IPS-18c (cell line): ENCODE measurements at regions not wholly inside any gene's neighbourhood (a gene's known extent, or its start where the extent isn't known, plus 50 kb on each side); places are given as distances from the start of the nearest gene placed in this dataset.
"Not testable (repeated sequence)": the region's sequence is repeated elsewhere in the genome, so short reads cannot be mapped to it uniquely, and the experiment has no call there.

ENCODE experiments used
- H3K4me3 ChIP-seq: 2 replicates; pipeline ENCODE4 v1.7.0; 2013; ENCODE audit warnings: low read depth, mild to moderate bottlenecking, low read length, moderate library complexity; ENCODE audit not compliant: insufficient read depth
- H3K9me3 ChIP-seq: one replicate; pipeline ENCODE4 v1.6.1; 2013; ENCODE audit warnings: mild to moderate bottlenecking, low read length, moderate library complexity; ENCODE audit not compliant: control insufficient read depth, insufficient read depth

DNA sequence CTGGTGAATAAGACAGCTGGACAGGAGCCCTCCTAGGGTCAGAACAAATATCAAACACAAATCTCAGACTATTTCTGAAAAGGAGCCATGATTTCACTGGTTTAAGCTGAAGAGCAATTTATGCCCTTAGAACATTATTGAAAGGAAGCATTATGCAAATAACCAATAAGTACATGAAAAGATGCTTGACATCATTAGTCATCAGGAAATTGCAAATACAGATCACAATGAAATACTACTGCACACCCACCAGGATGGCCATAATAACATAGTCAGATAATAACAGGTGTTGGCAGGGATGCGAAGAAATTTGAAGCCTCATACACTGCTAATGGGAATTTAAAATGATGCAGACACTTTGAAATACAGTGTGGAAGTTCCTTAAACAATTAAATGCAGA lies 176.4 kb upstream of the RAB6C start:
- Histone ChIP-seq H3K9me3 (no peaks in the 10 kb centered on the region), H3K4me3 (no peak overlapping the region)

DNA sequence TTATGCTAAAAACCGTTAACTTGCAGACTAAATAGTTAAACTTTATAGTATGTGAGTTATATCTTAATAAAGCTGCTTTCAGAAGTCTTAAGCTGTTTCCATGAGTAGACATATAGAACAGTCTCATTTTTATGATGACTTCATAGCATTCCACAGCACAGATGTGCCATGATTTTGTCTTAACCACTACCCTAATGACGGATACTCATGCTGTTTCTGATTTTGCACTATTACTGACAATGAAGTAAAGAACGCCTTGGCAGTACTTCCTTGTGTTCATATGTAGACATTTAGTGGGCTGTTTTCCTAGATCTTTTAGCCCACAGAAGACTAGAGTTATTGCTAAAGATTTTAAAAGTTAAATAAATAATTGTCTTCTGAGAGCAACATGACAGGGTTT lies 175.6 kb upstream of the RAB6C start:
- Histone ChIP-seq H3K9me3 (no peaks in the 10 kb centered on the region), H3K4me3 (no peak overlapping the region)

DNA sequence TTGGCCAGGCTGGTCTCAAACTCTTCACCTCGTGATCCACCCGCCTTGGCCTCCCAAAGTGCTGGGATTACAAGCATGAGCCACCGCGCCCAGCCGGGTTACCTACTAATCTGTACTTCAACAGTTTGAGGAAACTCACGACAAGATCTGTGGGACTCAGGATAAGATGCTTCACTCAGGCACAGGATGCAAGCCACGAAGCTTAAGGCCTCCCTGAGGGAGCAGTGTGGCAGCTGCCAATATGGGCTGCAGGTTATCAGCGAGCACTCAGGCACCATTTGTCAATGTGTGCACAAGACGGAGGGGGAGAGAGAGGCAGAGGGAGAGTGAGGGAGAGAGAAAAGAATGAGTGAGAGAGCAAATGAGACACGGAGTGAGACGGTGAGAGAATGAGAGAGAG lies 173.6 kb upstream of the RAB6C start:
- H3K9me3 ChIP-seq = no peaks in the 10 kb centered on the region

GRCh38 chr2:129806317-129806716 lies 173.1 kb upstream of the RAB6C start:
- Histone ChIP-seq H3K9me3 (no peaks in the 10 kb centered on the region), H3K4me3 (no peak overlapping the region)

More for the DNA sequence above, 173.6 kb upstream of the RAB6C start:
- no peak overlapping the region for H3K4me3 ChIP-seq

- no peaks in the 10 kb centered on the region for H3K9me3 ChIP-seq
- no peak overlapping the region for H3K4me3 ChIP-seq
Observed at GRCh38 chr2:129806990-129807389, 172.5 kb upstream of the RAB6C start.

- H3K9me3 ChIP-seq, H3K4me3 ChIP-seq: not testable (repeated sequence)
Observed at GRCh38 chr2:129807642-129808338, 171.7 kb upstream of the RAB6C start.

DNA sequence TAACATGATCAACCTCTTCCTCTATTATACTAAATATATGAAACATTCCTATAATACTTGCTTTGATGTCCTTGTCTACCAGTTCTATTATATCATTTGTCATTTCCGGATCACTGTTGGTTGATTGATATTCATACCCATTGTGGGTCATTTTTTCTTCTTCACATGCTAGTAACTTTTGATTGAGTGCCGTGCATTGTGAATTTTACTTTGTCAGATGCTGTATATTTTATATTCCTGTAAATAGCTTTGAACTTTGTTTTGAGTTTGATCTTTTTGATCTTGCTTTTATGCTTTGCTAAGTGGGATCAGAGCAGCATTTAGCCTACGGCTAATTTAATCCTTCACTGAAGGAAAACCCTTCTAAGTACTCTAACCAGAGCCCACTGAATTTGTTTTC lies 168.9 kb upstream of the RAB6C start:
- H3K4me3 ChIP-seq = no peak overlapping the region
- peaks cover 3% of the 10 kb centered on the region for H3K9me3 ChIP-seq

GRCh38 chr2:129812071-129812470 lies 167.4 kb upstream of the RAB6C start:
- Histone ChIP-seq H3K4me3 (no peak overlapping the region), H3K9me3 (peaks cover 10% of the 10 kb centered on the region)

DNA sequence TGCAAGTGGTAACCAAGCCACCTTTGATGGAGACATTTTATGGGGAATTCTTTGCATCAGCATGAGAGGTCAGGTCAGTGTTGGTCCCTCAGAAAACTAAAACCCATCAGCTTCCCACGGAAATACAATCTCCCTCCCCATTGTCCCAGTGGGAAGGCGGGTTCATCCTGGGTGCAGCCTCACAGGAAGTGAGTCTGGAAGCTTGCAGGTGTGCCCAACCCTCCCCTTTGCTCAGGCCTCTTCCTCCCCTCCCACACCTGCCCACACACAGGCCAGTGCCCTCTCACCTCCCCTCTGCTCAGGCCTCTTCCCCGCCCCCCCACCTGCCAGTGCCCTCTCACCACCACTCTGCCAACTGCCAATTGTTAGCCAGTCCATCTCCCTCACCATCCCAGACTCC lies 166.8 kb upstream of the RAB6C start:
- Histone ChIP-seq H3K9me3 (peaks cover 10% of the 10 kb centered on the region), H3K4me3 (no peak overlapping the region)

- no peak overlapping the region for H3K4me3 ChIP-seq
- peaks cover 10% of the 10 kb centered on the region for H3K9me3 ChIP-seq
Observed at GRCh38 chr2:129813404-129813803, 166.1 kb upstream of the RAB6C start.

DNA sequence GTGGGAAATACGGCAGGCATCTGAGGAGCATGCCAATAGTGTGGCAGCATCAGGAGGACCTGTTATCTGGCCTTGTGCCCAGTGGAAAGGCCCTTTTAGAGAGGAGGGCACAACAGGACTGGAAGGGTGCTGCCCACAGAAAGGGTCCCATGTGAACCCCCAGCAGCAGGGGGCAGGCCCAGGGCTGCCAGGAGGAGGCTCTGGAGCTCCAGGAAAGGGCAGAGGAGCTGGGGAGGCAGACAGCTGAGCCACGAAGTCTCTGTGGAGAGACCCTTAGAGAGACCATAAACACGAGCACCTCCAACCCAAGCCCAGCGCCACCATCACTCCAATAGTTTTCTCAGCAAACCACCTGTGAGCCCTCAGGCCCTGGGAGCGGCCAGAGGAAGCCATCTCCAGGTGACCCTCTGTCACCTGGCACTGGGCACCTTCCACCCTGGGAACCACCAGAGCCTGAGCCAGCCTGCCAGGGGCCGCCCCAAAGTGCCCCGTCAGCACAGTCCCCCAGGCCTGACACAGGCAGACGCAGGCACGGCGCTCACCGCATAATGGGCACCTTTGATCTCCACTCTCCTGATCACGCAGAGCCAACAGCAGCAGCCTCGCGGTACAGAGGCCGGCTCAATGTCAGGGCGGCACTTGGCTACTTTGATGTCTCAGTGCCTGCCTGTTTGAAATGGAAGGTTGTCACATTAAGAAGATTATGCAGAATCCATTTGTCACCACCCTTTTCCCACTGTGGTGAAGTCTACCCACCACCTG lies 162.5 kb upstream of the RAB6C start:
- Histone ChIP-seq H3K9me3 (peaks cover 12% of the 10 kb centered on the region), H3K4me3 (no peak overlapping the region)

GRCh38 chr2:129819855-129820254 lies 159.6 kb upstream of the RAB6C start:
- H3K9me3 ChIP-seq = peaks cover 12% of the 10 kb centered on the region
- no peak overlapping the region for H3K4me3 ChIP-seq

DNA sequence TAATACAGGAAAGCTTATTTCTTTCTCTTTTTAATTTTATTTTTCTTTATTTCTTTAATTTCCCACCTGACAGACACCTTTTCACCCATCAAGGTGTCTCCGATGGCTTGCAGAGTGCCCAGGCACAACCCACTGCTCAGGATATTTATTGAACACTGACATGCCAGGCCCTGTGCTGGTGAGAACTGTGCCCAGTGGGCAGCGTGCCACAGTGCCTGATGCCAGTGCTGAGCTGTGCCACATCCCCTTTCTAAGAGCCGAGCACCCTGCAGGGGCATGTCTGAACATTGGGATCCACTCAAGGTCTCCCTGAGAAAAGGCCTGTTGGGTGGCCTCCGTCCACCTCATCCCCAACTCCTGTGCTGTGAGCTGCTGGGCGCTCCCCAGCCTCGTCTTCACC lies 158.6 kb upstream of the RAB6C start:
- Histone ChIP-seq H3K9me3 (peaks cover 7% of the 10 kb centered on the region), H3K4me3 (no peak overlapping the region)

DNA sequence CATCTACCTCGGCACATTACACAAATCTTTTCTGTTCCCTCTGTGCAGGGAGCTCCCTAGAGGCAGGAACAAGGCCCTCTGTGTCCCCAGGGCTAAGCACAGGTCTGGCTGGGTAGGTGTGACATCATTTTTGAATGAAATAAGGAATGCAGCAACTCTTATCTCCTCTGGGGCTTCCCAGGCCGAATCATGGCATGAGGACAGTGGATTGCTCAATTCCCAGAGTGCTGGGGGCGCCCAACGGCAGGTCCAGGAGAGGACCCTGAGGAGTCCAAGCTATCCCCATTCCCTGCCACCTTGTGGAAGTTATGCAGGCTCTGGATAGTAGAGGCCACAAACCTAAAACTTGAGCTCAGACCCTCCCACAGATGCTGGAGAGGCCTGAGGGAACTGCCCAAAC lies 158.0 kb upstream of the RAB6C start:
- no peak overlapping the region for H3K4me3 ChIP-seq
- peaks cover 3% of the 10 kb centered on the region for H3K9me3 ChIP-seq

DNA sequence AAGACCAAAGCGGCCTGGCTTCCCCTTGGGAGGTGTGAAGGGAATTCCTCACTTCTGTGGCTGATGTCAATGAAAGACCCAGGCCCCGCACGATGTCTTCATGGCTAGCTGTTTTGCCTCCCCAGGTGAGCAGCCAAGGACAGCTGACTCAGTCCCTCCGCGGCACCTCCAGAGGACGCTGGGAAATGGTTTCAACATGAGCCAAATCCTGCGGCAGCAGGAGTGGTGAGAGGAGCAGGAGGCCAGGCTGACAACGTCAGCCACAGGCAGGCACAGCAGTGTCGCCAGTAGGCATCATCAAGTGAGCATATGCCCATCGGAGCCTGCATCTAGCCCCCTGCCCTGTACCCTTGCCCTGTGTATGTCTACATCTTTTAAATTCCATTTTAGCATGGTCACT lies 156.4 kb upstream of the RAB6C start:
- Histone ChIP-seq H3K4me3 (no peak overlapping the region), H3K9me3 (peaks cover 3% of the 10 kb centered on the region)

GRCh38 chr2:129827311-129828090 lies 152.0 kb upstream of the RAB6C start:
- H3K4me3 ChIP-seq = no peak overlapping the region
- H3K9me3 ChIP-seq = no peaks in the 10 kb centered on the region

- Histone ChIP-seq H3K9me3 (no peaks in the 10 kb centered on the region), H3K4me3 (no peak overlapping the region)
Observed at GRCh38 chr2:129828792-129829191, 150.7 kb upstream of the RAB6C start.

- Histone ChIP-seq H3K4me3 (no peak overlapping the region), H3K9me3 (no peaks in the 10 kb centered on the region)
Observed at GRCh38 chr2:129829588-129829987, 149.9 kb upstream of the RAB6C start.
